Thyroid gland (tissue), 4 donors: ENCODE measurements at regions not wholly inside any gene's neighbourhood (a gene's known extent, or its start where the extent isn't known, plus 50 kb on each side); places are given as distances from the start of the nearest gene placed in this dataset.

Experiments
- CTCF ChIP-seq, 6 experiments: fragments of 200-600 bp in 3 of 6; fragments of 450-650 bp in 3 of 6; sonication (generic) in 3 of 6; IDR thresholded peaks; one replicate each; pipeline ENCODE4 v1.5.1; 2016 to 2019; ENCODE audit warnings: antibody characterized with exemption in 6 of 6, mild to moderate bottlenecking in 2 of 6, inconsistent platforms in 1 of 6, moderate library complexity in 1 of 6
- POLR2A ChIP-seq, 2 donors: fragments of 450-650 bp; IDR thresholded peaks; one replicate each; pipeline ENCODE4 v1.6.1; 2017; ENCODE audit warnings: antibody characterized with exemption in 2 of 2, mild to moderate bottlenecking in 2 of 2, moderate library complexity in 1 of 2

- no peak for TF ChIP-seq CTCF (IDR thresholded peaks at IDR 0.05)
- no peak for TF ChIP-seq POLR2A (IDR thresholded peaks at IDR 0.05)
These were observed 65.8 kb upstream of the JAG1 start for GRCh38 chr20:10739566-10739965.
